GM21825 (cell line): ENCODE measurements at regions not wholly inside any gene's neighbourhood (a gene's known extent, or its start where the extent isn't known, plus 50 kb on each side); places are given as distances from the start of the nearest gene placed in this dataset.

ENCODE experiments used
- ATAC-seq: cut with Tn5 transposase; IDR thresholded peaks from one replicate; pipeline ENCODE4 v1.9.1; 2021; ENCODE audit warnings: mild to moderate bottlenecking, moderate library complexity; ENCODE audit not compliant: unreplicated experiment

DNA sequence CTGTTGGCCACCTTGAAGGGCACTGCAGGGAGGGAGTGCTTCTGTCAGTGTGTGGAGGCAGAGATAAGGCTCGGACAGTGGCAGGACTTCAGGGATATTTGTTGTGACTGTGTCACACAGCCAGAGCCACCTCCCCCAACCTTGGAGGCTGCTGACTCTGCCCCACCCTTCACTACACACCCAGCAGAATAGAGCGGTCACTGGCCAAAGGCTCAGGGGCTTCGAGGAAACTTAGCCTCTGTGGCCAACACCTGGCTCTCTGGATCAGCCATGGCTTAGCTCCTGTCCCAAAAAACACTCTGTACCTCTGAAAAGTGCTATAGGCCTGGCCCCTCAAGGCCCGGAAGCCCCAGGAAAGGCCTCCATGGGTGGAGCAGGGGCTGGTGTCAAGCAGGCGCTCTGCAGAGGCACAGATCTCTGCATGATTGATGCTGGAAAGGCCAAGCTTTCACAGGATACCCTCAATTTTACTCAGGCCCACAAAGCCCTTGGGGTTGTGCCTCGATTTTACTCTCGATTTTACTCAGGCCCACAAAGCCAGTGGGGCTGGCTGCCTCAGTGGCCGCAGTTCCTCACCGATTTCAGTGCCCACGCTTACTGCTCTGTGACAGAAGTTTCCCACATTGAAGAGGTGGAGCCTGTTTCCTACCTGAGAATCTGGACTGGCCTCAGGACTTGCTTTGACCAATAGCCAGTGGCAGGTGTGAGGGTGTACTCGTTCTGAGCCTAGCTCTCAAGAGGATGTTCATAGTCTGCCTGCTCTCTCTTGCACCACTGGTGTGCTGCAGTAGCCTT lies 113.2 kb upstream of the GPR26 start:
- ATAC-seq = no peak

- no peak for ATAC-seq
Observed at GRCh38 chr10:123553810-123554430, 112.2 kb upstream of the GPR26 start.

DNA sequence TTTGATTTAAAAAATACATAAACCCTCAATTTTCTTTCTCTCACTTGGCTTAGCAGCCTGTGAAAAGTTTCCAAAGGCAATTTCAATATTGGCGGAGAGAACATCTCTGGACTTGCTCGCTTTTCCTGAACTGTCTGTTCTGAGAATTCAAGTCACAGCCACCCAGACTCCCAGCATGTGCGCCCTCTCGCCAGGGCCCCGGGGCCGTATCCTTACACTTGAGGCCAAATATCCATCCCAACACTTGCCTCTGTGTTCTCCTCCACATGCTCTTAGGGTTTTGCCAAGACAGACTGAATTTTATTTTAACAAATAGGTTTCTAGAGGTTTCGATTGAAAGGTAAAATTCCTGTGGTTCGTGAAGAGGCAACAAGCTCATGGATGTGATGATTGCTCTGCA lies 111.5 kb upstream of the GPR26 start:
- ATAC-seq = no peak

DNA sequence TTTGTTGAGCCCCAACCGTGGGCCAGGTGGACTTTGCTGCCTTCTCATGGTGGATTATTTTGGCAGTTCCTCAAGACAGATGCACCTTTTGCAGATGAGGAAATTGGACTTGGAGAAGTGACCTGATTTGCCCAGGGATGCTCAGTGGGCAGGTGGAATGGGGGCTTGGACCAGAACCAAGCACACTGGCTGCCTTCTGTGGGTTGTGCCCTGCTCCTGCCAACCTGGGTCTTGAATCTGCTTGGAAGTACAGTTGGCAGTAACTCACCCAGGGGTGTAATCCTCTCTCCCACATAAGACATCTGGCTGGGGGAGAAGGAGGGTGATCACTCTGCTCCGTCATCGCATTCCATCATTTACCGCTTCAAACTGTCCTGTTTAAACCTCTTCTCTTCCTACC lies 110.5 kb upstream of the GPR26 start:
- no peak for ATAC-seq

- ATAC-seq = no peak
Observed at GRCh38 chr10:123556049-123556448, 110.1 kb upstream of the GPR26 start.

DNA sequence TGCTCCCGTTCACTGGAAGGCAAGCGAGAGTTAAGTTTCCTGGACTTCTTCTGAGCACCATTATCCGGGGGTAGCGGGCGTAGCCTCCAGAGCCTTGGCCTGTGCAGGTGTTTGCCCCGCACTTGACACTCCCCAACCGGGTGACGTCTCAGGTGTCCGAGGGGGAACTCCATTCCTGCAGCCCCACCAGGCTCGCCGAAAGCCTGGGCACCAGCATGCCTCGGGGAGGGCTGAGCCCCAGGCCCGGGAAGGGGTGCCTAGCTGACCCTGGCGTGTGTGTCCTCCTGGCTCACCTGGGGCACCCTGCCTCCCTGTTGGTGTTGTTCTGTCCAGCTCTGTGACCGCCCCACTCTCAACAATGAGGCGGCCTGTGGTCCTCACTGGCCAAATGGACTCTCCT lies 109.4 kb upstream of the GPR26 start:
- ATAC-seq = no peak

DNA sequence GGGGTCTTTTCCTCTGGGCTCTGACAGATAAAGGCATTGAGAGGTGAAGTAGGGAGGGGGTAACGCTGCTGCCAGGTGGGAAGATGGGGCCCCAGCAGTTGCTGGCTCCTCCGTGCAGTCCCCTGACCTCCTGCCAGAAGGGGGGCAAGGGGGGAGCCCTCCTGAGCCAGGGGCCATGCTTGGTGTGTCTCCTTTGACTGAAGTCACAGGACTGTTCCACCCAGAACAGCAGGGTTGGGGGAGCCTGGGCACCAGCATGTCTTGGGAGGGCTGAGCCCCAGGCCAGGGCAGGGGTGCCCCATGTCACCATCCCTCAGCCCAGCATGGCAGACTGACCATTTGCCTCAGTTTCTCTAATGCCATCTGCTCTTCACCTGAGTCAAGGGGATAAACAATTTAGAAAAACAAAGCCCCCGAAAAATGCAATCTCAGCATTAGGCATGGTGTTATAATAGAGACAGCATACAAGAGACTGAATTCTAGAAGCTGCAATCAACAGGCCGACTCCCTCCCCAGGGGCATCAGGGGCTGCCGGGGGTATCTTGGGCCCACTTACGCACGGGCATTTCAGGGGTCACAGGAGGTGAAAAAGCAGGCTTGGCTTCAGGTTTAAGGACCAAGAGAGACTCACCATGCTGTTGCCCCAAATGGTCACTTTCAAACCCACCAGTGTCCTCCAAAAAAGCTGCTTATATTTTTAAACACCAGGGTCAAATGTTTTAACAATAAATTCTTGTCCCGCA lies 108.6 kb upstream of the GPR26 start:
- ATAC-seq = no peak

GRCh38 chr10:123558651-123559050 lies 107.5 kb upstream of the GPR26 start:
- no peak for ATAC-seq

DNA sequence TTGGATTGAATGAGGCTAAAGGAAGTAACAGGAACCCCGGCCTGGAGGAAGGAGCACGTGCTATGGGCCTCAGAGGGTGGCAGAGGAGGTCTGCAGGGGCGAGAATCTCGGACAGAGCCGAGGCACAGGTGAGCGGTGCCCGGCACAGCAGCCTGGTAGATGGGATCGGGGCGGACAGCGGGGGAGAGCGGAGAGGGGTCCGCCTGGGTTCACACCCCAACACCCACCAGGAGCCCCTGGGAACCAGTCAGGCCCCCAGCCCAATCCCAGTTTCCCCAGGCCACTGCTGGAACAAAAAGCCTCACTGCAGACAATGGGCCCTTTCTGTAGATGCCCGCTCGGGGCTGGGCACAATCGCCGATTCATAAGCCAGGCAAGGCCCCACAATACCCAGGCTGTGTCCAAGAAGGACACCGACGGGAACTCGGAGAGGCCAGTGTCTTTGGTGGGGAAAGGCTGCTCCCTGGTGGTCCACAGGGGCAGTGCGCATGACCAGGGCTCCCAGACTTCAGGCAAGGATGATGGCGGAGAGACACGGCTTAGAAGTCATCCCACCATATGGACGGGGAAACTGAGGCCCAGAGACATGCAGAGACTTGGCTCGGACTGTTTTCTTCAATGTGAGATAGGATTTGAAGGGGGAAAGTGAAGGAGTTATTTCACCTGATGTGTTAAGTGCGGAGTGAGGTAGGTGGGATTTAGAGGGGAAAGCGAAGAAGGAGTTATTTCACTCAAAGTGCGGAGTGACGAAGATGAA lies 106.9 kb upstream of the GPR26 start:
- ATAC-seq = no peak

GRCh38 chr10:123559823-123560092 lies 106.4 kb upstream of the GPR26 start:
- ATAC-seq = no peak

DNA sequence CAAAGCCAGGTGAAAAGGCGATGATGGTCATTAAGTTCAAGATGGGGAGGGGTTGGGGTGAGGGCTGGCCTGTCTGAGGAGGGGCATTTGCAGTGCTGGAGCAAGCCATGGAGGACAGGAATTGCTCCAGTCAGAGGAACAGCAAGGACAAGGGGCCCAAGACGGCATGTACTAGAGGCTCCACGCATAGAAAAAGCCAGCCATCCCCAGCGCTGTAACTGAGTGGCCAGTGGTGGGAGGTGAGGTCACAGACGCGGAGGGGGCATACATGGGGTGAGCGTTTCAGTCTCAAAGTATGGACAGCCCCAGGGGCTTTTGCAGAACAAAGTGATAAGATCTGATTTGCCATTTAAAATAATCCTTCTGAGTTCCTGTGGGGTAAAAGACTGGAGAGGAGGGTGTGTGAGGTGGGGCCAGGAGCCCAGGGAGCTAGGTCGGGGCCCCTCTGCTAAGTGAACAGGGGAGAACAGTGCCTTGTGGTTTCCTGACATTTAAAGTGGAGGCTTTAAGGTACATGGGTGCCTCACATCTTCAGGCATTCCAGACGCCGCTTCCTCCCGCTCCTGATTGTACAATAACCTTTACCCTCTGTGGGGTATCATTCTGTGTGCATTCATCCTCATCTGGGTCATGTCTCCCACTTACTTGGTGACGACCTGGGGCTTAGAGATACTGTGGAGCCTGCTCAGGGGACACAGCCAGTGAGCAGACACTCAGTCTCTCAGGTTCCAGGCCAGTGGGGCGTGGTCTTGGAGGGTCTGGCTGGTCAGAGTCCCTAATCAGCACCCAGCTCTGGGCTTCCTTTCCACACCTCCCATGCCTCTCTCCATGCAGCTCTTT lies 105.6 kb upstream of the GPR26 start:
- ATAC-seq = no peak

DNA sequence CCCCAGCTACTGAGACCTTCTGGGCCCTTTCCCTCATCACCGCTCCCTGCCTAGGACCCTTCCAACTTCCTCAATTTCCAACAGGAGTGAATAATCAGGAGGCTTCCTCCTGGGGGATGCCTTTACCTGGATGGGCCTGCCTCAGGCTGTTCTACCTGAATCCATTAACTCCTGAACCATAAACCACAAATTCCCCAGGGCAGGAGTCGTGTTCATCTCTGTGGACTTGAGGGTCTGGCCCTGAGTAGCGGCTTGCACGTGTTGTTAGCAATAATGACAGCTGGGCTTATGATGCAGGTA lies 105.1 kb upstream of the GPR26 start:
- no peak for ATAC-seq

DNA sequence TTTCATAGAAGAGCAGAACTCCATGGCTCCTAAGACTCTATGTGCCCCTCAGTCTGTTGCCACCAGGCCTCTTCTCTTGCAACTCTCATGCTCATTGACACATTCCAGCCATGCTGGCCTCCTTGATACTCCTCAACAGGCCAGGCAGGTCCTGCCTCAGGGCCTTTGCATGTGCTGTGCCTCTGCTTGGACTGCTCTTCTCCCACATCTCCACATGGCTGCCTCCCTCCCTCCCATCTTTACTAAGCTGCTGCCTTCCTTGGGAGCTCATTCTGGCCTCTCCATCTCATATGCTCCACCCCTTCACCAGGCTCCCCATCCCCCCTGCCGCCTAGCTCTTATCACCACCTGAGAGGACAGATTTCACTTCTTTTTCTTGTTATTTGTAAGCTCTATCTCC lies 103.8 kb upstream of the GPR26 start:
- ATAC-seq = no peak

DNA sequence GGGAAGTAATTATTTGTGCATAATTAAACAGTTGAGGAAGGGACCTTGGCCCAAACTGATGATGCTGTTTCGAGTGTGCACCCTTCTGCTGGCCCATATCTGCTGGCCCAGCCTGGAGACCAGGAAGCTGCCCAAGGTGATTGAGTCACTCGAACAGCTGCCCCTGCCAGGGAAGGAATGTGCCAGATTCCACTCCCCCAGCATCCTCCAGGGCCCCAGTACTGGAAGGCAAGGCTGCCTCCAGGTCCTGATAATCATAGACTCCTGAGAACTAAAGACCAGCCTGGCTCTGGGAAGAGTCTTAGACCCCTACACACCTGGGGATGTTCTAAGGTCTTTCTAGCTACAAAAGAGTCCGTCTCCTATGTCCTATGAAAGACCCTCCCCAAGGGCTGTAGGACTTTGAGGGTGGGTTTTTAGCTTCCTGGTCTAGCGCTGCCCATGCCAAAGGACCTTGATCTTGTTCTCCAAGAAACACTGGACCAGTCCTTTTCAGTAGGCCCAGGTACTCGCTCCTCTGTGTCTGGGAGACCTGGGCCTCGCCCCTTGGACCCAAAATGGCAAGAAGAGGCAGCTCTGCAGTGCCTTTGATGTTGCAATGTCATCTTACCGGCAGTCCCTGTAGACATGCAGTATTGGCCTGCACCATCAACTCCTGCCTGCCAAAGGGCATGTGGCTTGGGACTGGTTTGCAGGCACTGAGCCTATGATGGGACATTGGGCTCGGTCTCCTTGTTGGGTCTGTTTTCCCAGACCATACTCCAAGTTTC lies 103.2 kb upstream of the GPR26 start:
- no peak for ATAC-seq

- ATAC-seq = no peak
Observed at GRCh38 chr10:123563581-123563855, 102.6 kb upstream of the GPR26 start.

GRCh38 chr10:123563994-123564393 lies 102.2 kb upstream of the GPR26 start:
- ATAC-seq = no peak

DNA sequence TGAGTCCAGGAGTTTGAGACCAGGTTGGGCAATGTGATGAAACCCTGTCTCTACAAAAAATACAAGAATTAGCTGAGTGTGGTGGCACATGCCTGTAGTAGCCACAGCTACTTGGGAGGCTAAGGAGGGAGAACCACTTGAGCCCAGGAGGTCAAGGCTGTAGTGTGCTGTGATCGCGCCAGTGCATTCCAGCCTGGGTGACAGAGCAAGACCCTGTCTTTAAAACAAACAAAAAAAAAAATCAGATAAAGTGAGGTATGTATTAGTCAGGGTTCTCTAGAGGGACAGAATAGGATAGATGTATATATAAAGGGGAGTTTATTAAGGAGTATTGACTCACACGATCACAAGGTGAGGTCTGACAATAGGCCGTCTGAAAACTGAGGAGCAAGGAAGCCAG lies 101.5 kb upstream of the GPR26 start:
- ATAC-seq = no peak

- ATAC-seq = no peak
Observed at GRCh38 chr10:123565691-123566660, 100.2 kb upstream of the GPR26 start.
